SU-DHL-6 (cell line): ENCODE measurements at regions not wholly inside any gene's neighbourhood (a gene's known extent, or its start where the extent isn't known, plus 50 kb on each side); places are given as distances from the start of the nearest gene placed in this dataset.

ENCODE experiments used
- CTCF ChIP-seq: fragments of 200-600 bp; sonication (generic); IDR thresholded peaks from one replicate; pipeline ENCODE4 v1.5.1; 2017; ENCODE audit warnings: antibody characterized with exemption, mild to moderate bottlenecking, low read length, moderate library complexity; ENCODE audit not compliant: insufficient read depth, poor library complexity, severe bottlenecking
- EZH2phosphoT487 ChIP-seq: fragments of 200-600 bp; sonication (generic), shearing (Covaris generic); conservative IDR thresholded peaks from 2 replicates; pipeline ENCODE4 v1.6.1; 2018; ENCODE audit warnings: mild to moderate bottlenecking, antibody characterized with exemption, low read length, moderate library complexity, mixed read lengths

- no peak for TF ChIP-seq CTCF
- no peak for TF ChIP-seq EZH2phosphoT487
These were observed 84.5 kb downstream of the DHCR7 start for GRCh38 chr11:71363721-71364120.
